ENCODE measurements at regions not wholly inside any gene's neighbourhood (a gene's known extent, or its start where the extent isn't known, plus 50 kb on each side); places are given as distances from the start of the nearest gene placed in this dataset.

- TF ChIP-seq CTCF (IDR thresholded peaks at IDR 0.05) = no peak
These were observed 439.6 kb downstream of the TMEM135 start for GRCh38 chr11:87477321-87477720.

- no peak for TF ChIP-seq CTCF (IDR thresholded peaks at IDR 0.05)
These were observed 435.4 kb downstream of the TMEM135 start for GRCh38 chr11:87473174-87473573.

- no peak for TF ChIP-seq CTCF (IDR thresholded peaks at IDR 0.05)
These were observed 428.5 kb downstream of the TMEM135 start for GRCh38 chr11:87466223-87466622.

- TF ChIP-seq CTCF (IDR thresholded peaks at IDR 0.05) = no peak
These were observed 428.0 kb downstream of the TMEM135 start for GRCh38 chr11:87465716-87466115.

GRCh38 chr11:87463486-87464102 lies 425.9 kb downstream of the TMEM135 start:
- peak; percentile 44; the same call in 1 of the 2 replicates for TF ChIP-seq CTCF (IDR thresholded peaks at IDR 0.05)

GRCh38 chr11:87462171-87462570 lies 424.4 kb downstream of the TMEM135 start:
- no peak for TF ChIP-seq CTCF (IDR thresholded peaks at IDR 0.05)

- TF ChIP-seq CTCF (IDR thresholded peaks at IDR 0.05) = no peak
These were observed 423.3 kb downstream of the TMEM135 start for GRCh38 chr11:87460842-87461637.

All from LNCAP (cell line).